Right lobe of liver (tissue), 4 donors: ENCODE measurements at regions not wholly inside any gene's neighbourhood (a gene's known extent, or its start where the extent isn't known, plus 50 kb on each side); places are given as distances from the start of the nearest gene placed in this dataset.

ENCODE experiments used
- POLR2A ChIP-seq: fragments of 450-650 bp; IDR thresholded peaks from one replicate; pipeline ENCODE4 v1.6.1; 2017; ENCODE audit warnings: antibody characterized with exemption, mild to moderate bottlenecking
- TF ChIP-seq, protein P1 (sequence below), 4 donors: fragments of 200-600 bp in 3 of 4; fragments of 450-650 bp in 1 of 4; IDR thresholded peaks; one replicate each; pipeline versions ENCODE4 v1.5.1 to v1.8.0; 2016 to 2022; ENCODE audit warnings: antibody characterized with exemption in 4 of 4, mild to moderate bottlenecking in 2 of 4
- donor health status: DM: no; HTN: no; CAD: no.
- donor health status: DM: no; HTN: no; CAD: no.
- donor health status: DM: no; HTN: yes; CAD: no.

DNA sequence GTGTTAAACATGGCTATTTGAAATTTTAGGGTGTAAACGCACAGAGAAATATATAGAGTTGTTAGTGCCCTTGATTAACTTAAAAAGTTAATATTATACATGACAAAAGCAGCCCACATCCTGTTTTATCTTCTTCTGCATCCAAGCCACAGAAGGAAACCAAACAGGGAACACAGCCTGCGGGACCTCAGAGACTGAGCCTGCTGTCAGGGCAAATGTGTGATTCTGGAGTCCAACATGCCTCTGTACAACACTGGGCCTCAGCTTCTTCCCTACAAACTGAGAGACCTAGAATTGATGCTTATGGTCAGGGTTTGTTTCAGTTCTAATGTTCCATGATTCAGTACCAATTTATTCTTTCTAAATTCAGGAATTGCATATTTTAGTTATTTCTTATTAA lies 404.7 kb downstream of the FBXO15 start:
- TF ChIP-seq, protein P1, sequence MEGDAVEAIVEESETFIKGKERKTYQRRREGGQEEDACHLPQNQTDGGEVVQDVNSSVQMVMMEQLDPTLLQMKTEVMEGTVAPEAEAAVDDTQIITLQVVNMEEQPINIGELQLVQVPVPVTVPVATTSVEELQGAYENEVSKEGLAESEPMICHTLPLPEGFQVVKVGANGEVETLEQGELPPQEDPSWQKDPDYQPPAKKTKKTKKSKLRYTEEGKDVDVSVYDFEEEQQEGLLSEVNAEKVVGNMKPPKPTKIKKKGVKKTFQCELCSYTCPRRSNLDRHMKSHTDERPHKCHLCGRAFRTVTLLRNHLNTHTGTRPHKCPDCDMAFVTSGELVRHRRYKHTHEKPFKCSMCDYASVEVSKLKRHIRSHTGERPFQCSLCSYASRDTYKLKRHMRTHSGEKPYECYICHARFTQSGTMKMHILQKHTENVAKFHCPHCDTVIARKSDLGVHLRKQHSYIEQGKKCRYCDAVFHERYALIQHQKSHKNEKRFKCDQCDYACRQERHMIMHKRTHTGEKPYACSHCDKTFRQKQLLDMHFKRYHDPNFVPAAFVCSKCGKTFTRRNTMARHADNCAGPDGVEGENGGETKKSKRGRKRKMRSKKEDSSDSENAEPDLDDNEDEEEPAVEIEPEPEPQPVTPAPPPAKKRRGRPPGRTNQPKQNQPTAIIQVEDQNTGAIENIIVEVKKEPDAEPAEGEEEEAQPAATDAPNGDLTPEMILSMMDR (IDR thresholded peaks at IDR 0.05) = no peak
- TF ChIP-seq POLR2A = no peak
